AG09319 (cell line): ENCODE measurements at regions not wholly inside any gene's neighbourhood (a gene's known extent, or its start where the extent isn't known, plus 50 kb on each side); places are given as distances from the start of the nearest gene placed in this dataset.

Experiments
- DNase-seq: peaks from one replicate; pipeline ENCODE4 v3.0.0-alpha.2; 2010; ENCODE audit warnings: low read depth; ENCODE audit errors: extremely low read depth
- TF ChIP-seq, protein P1 (sequence below): IDR thresholded peaks from 2 replicates; pipeline ENCODE4 v1.5.1; 2011; ENCODE audit warnings: low read depth, mild to moderate bottlenecking, inconsistent platforms, low read length, moderate library complexity

DNA sequence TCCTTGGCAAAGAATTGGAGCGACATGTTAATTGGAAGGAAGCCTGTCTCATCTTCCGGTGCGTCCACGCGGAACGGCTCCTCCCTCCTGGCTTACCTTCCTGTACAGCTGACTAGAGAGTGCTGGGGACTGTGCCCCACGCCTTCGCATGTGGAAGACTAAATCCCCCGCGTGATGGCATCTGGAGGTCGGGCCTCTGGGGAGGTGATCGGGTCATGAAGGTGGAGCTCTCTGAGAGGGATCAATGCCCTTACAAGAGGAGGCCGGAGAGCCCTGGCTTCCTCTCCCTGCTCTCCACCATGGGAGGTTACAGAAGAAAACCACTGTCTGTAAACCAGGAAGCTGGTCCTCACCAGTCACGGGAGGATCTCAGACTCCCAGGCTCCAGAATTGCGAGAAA, 104.1 kb upstream of the OTOS start:
- TF ChIP-seq, protein P1, sequence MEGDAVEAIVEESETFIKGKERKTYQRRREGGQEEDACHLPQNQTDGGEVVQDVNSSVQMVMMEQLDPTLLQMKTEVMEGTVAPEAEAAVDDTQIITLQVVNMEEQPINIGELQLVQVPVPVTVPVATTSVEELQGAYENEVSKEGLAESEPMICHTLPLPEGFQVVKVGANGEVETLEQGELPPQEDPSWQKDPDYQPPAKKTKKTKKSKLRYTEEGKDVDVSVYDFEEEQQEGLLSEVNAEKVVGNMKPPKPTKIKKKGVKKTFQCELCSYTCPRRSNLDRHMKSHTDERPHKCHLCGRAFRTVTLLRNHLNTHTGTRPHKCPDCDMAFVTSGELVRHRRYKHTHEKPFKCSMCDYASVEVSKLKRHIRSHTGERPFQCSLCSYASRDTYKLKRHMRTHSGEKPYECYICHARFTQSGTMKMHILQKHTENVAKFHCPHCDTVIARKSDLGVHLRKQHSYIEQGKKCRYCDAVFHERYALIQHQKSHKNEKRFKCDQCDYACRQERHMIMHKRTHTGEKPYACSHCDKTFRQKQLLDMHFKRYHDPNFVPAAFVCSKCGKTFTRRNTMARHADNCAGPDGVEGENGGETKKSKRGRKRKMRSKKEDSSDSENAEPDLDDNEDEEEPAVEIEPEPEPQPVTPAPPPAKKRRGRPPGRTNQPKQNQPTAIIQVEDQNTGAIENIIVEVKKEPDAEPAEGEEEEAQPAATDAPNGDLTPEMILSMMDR: no peak
- no peak for DNase-seq

DNA sequence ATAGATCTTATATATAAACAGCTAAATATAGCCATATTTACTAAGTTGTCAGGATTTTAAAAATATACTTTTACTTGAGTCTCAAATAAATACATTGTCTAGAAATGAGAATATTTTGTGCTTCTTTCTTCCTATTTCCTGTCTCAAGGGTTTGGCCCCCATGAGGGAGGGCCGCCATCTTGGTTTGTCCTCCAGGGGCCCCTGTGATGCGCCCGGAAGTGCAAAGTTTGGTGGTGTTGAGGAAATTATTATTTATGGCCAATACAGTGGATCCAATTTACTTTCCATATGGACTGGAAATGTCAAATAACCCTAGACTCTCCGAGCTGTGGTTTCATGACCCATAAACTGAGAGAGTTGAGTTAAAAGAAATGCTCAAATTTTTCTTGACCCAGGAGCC, 104.7 kb upstream of the OTOS start:
- no peak for DNase-seq
- TF ChIP-seq, protein P1: no peak

DNA sequence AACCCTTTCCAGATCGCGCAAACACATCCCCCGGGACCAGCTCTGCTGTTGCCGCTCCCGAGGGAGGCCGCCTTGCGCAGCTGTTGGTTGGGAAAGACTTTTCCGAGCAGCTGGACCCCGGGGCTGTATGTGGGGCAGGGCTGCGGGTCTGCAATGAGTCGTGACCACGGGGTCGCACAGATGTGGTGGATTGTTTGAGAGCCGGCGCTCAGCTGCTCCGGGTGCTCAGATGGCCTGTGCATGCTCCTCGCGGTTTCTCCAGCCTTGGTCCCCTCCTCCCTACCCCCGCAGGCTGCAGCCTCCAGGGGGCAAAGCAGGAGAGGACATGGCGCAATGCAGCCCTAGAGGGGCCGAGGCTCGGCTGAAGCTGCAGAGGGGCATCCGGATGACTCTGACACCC, 105.2 kb upstream of the OTOS start:
- no peak for DNase-seq
- TF ChIP-seq, protein P1: no peak

DNA sequence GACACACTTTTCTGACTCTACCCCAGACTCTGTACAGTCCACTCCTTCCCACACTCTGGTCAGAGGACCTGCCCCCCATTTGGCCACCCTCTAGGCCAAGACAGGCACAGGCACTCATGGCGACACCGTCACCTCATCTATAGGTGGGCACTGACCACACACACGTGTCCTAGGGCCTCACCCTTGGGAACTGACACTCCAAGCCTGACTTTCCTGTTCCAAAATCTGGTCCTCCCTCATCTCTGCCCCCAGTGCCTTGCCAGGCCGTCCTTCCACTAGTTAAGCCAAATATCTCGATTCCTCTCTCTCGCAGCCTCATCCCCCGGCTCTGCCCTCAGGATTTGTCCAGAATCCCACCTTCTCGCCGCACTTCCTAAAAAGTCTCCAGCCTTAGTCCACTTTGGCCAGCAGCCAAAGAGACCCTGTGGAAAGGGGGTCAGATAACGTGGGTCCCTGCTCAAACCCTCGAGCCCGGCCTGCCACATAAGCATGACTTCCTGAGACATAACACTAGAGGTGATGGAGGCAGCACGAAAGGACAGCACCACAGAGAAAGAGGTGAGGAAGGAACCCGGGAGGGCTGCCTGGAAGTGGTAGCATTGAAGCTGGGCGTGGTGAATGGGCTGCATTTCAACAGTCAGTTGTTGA, 105.8 kb upstream of the OTOS start:
- TF ChIP-seq, protein P1: no peak
- no peak for DNase-seq

DNA sequence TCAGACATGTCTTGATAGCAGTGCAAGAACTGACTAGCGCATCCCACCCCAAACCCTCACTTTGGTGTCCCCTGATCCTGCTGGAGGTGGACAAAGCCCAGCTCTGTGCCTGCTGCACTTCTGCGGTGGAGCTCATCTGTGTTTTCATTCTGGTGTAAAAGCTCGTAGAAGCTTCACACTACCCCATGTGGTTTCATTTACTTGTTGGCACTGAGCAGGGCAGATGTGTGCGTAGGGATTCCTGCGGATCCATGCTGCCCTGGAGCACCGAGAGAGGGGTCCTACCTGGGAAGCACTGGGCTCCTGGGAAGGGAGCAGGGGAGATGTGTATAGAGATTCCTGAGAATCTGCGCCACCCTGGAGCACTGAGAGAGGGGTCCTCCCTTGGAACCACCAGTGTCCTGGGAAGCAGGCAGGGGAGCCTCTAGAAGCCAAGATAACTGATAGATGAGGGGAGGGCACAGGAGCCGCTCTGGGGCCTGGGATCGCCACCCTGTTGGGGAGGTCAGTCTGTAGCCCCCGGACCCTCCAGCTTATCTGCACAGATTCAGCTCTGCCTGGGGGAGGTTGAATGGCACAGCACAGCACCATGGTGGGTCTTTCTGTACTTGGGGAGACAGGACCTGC, 106.9 kb upstream of the OTOS start:
- TF ChIP-seq, protein P1: no peak
- peak; percentile 11 for DNase-seq

DNA sequence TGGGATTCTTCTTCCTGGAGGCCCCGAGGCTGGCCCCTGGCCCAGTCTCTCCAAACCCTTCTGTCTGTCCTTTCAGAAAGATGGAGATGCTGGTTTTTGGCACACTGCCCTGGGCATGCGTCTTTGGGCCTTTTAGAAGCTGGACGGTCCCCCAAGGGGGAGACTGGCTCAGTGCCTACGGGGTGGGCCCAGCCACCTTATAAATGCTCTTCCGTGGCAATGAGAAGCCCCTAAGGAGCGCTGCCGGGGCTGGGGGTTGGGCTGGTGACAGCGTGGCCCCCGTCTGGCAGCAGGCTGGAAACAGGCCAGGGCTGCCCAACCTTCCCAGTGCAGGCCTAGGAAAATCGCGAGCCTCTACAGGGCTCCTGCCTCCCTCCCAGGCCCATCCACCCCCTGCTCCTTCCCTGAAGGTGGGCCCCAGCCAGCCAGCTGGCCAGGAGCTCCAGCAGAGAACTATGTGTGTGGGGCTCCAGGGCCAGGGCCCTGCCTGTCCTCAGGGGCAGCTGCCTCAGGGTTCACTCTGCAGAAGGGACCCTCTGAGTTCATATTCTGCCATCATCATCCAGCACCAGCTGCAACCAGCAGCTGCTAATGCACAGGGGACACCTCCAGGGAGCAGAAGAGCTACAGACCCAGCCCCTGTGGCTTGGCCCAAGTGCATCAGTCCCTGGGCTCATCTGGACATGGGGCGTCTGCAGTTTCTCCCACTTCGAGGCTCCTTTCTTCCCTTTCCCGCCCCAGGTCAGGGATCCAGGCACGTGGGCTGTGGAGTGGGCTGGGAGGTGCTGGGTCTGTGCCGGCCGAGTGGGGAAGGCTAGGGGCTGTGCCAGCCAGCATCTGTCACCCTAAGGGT, 107.6 kb upstream of the OTOS start:
- no peak for DNase-seq
- TF ChIP-seq, protein P1: no peak
